HepG2 (cell line): ENCODE measurements at regions not wholly inside any gene's neighbourhood (a gene's known extent, or its start where the extent isn't known, plus 50 kb on each side); places are given as distances from the start of the nearest gene placed in this dataset.
"Not testable (repeated sequence)": the region's sequence is repeated elsewhere in the genome, so short reads cannot be mapped to it uniquely, and the experiment has no call there.

ENCODE experiments used
- AGO1 ChIP-seq: fragments of 200-400 bp; formaldehyde crosslinking; IDR thresholded peaks from 2 replicates; pipeline ENCODE4 v1.6.1; 2017; ENCODE audit warnings: mild to moderate bottlenecking, low read depth, low read length, moderate library complexity; ENCODE audit not compliant: poor library complexity, severe bottlenecking
- POLR2AphosphoS5 ChIP-seq: IDR thresholded peaks from 2 replicates; pipeline ENCODE4 v1.6.1; 2012; ENCODE audit warnings: low read depth, low read length
- SRSF9 ChIP-seq: fragments of 200-400 bp; formaldehyde crosslinking; IDR thresholded peaks from 2 replicates; pipeline ENCODE4 v1.6.1; 2018; ENCODE audit warnings: borderline replicate concordance, mild to moderate bottlenecking, low read depth, low read length; ENCODE audit not compliant: insufficient read depth, poor library complexity, severe bottlenecking
- U2AF1 ChIP-seq: fragments of 200-400 bp; formaldehyde crosslinking; optimal IDR thresholded peaks from 2 replicates; pipeline ENCODE3; 2017; ENCODE audit warnings: mild to moderate bottlenecking, low read depth, low read length

GRCh38 chr21:7825627-7826026 is 2695.8 kb upstream of the TPTE start:
- not testable (repeated sequence) for TF ChIP-seq POLR2AphosphoS5, SRSF9, AGO1, U2AF1
